OCI-LY1 (cell line): ENCODE measurements at regions not wholly inside any gene's neighbourhood (a gene's known extent, or its start where the extent isn't known, plus 50 kb on each side); places are given as distances from the start of the nearest gene placed in this dataset.

Experiments
- H2AFZ ChIP-seq: fragments of 200-600 bp; sonication (generic), shearing (Covaris generic); 2 replicates; pipeline ENCODE4 v1.6.0; 2014; ENCODE audit warnings: antibody characterized with exemption, mild to moderate bottlenecking, low read length
- H3F3A ChIP-seq: fragments of 200-600 bp; sonication (generic), shearing (Covaris generic); 2 replicates; pipeline ENCODE4 v1.6.0; 2014; ENCODE audit warnings: mild to moderate bottlenecking, antibody characterized with exemption, low read length, moderate library complexity; ENCODE audit not compliant: insufficient read depth
- H3K27ac ChIP-seq: fragments of 200-600 bp; sonication (generic); 2 replicates; pipeline ENCODE4 v1.5.1; 2014; ENCODE audit warnings: low read length, mixed run types, mild to moderate bottlenecking, low read depth; ENCODE audit not compliant: poor library complexity, severe bottlenecking
- H3K27me3 ChIP-seq: fragments of 200-600 bp; sonication (generic); 2 replicates; pipeline ENCODE4 v1.6.0; 2014; ENCODE audit warnings: antibody characterized with exemption, mild to moderate bottlenecking, low read length, moderate library complexity; ENCODE audit not compliant: insufficient read depth
- H3K36me3 ChIP-seq: fragments of 200-600 bp; sonication (generic); 2 replicates; pipeline ENCODE4 v1.6.1; 2014; ENCODE audit warnings: mild to moderate bottlenecking, antibody characterized with exemption, low read length, moderate library complexity, mixed read lengths; ENCODE audit not compliant: insufficient read depth
- H3K4me1 ChIP-seq: fragments of 200-600 bp; sonication (generic); 2 replicates; pipeline ENCODE4 v1.5.1; 2014; ENCODE audit warnings: mild to moderate bottlenecking, low read length, moderate library complexity; ENCODE audit not compliant: insufficient read depth, severe bottlenecking
- H3K4me2 ChIP-seq: fragments of 200-600 bp; sonication (generic), shearing (Covaris generic); 2 replicates; pipeline ENCODE4 v1.6.1; 2014; ENCODE audit warnings: low read length
- H3K4me3 ChIP-seq: fragments of 200-600 bp; sonication (generic); 2 replicates; pipeline ENCODE4 v1.5.1; 2014; ENCODE audit warnings: low read length, low read depth, mild to moderate bottlenecking, mixed read lengths; ENCODE audit not compliant: poor library complexity, severe bottlenecking
- H3K79me2 ChIP-seq: fragments of 200-600 bp; shearing (Covaris generic); 2 replicates; pipeline ENCODE4 v1.6.1; 2016; ENCODE audit warnings: mixed run types, low read length, mixed read lengths; ENCODE audit not compliant: insufficient read depth
- H3K9ac ChIP-seq: fragments of 200-600 bp; sonication (generic), shearing (Covaris generic); 2 replicates; pipeline ENCODE4 v1.6.1; 2014; ENCODE audit warnings: mild to moderate bottlenecking, low read length, mixed read lengths
- H3K9me2 ChIP-seq: fragments of 200-600 bp; sonication (generic), shearing (Covaris generic); 2 replicates; pipeline ENCODE4 v1.6.1; 2014; ENCODE audit warnings: low read depth, mild to moderate bottlenecking, low read length, mixed read lengths
- H3K9me3 ChIP-seq: fragments of 200-600 bp; shearing (Covaris generic); 2 replicates; pipeline ENCODE4 v1.6.1; 2014; ENCODE audit warnings: low read length, mixed read lengths
- H4K20me1 ChIP-seq: fragments of 200-600 bp; sonication (generic), shearing (Covaris generic); 2 replicates; pipeline ENCODE4 v1.6.0; 2016; ENCODE audit warnings: mild to moderate bottlenecking, low read length; ENCODE audit not compliant: insufficient read depth
- CTCF ChIP-seq: fragments of 200-600 bp; sonication (generic), shearing (Covaris generic); IDR thresholded peaks from 2 replicates; pipeline ENCODE4 v1.5.1; 2017; ENCODE audit warnings: mild to moderate bottlenecking, antibody characterized with exemption, low read length, moderate library complexity, mixed read lengths
- EZH2 ChIP-seq: fragments of 200-600 bp; sonication (generic), shearing (Covaris generic); IDR thresholded peaks from 2 replicates; pipeline ENCODE4 v1.8.0; 2017; ENCODE audit warnings: borderline replicate concordance, mixed run types, mild to moderate bottlenecking, antibody characterized with exemption, low read length, moderate library complexity, mixed read lengths

- H3K4me2 ChIP-seq, result no peak overlapping the region
- no peaks in the 10 kb centered on the region for H3K27me3 ChIP-seq
- H3K4me3 ChIP-seq, result no peak overlapping the region
- H2AFZ ChIP-seq, result no peak overlapping the region
- H3K9me2 ChIP-seq, result no peaks in the 10 kb centered on the region
- TF ChIP-seq CTCF (no peak), EZH2 (no peak)
- H3K36me3 ChIP-seq, result no peaks in the 10 kb centered on the region
- H4K20me1 ChIP-seq, result no peaks in the 10 kb centered on the region
- no peak overlapping the region for H3K27ac ChIP-seq
- no peaks in the 10 kb centered on the region for H3K4me1 ChIP-seq
- no peaks in the 10 kb centered on the region for H3F3A ChIP-seq
- no peaks in the 10 kb centered on the region for H3K9me3 ChIP-seq
- H3K9ac ChIP-seq, result no peak overlapping the region
- H3K79me2 ChIP-seq, result no peaks in the 10 kb centered on the region
These were observed 120.4 kb downstream of the SLC5A7 start for GRCh38 chr2:108106731-108107130.

GRCh38 chr2:108111936-108112335 lies 125.6 kb downstream of the SLC5A7 start:
- Histone ChIP-seq H3F3A (no peaks in the 10 kb centered on the region), H3K36me3 (no peaks in the 10 kb centered on the region), H3K27me3 (no peaks in the 10 kb centered on the region), H3K9me3 (no peaks in the 10 kb centered on the region), H3K4me1 (no peaks in the 10 kb centered on the region), H3K4me2 (no peak overlapping the region), H3K79me2 (no peaks in the 10 kb centered on the region), H3K9ac (no peak overlapping the region), H3K27ac (no peak overlapping the region), H3K4me3 (no peak overlapping the region), H3K9me2 (no peaks in the 10 kb centered on the region), H4K20me1 (no peaks in the 10 kb centered on the region), H2AFZ (no peak overlapping the region)
- no peak for TF ChIP-seq EZH2
- TF ChIP-seq CTCF, result no peak

- H3K27me3 ChIP-seq, result no peaks in the 10 kb centered on the region
- no peaks in the 10 kb centered on the region for H3K79me2 ChIP-seq
- no peak overlapping the region for H2AFZ ChIP-seq
- H3K4me2 ChIP-seq, result no peak overlapping the region
- no peak for TF ChIP-seq CTCF
- TF ChIP-seq EZH2, result no peak
- no peaks in the 10 kb centered on the region for H3K9me2 ChIP-seq
- H3K36me3 ChIP-seq, result no peaks in the 10 kb centered on the region
- H3K9ac ChIP-seq, result no peak overlapping the region
- H4K20me1 ChIP-seq, result no peaks in the 10 kb centered on the region
- no peaks in the 10 kb centered on the region for H3K9me3 ChIP-seq
- no peak overlapping the region for H3K27ac ChIP-seq
- H3K4me1 ChIP-seq, result no peaks in the 10 kb centered on the region
- H3F3A ChIP-seq, result no peaks in the 10 kb centered on the region
- no peak overlapping the region for H3K4me3 ChIP-seq
These were observed 123.9 kb upstream of the SULT1C3 start for GRCh38 chr2:108115868-108116267.
